ENCODE measurements at regions not wholly inside any gene's neighbourhood (a gene's known extent, or its start where the extent isn't known, plus 50 kb on each side); places are given as distances from the start of the nearest gene placed in this dataset.

GRCh38 chr6:44655412-44656342 lies 268.2 kb downstream of the CDC5L start:
- H3K36me3 ChIP-seq (replicated peaks in 1 of 2; ENCODE audit: control insufficient read depth in 1 of 2, insufficient read depth in 2 of 2, low read length in 1 of 2), result no peaks in the 10 kb centered on the region
- peak; percentile 79 for DNase-seq
- H3K27me3 ChIP-seq (ENCODE audit: insufficient read depth), result no peaks in the 10 kb centered on the region
- TF ChIP-seq POLR2AphosphoS5 (IDR thresholded peaks at IDR 0.05; ENCODE audit: low read depth, low read length), result no peak
- TF ChIP-seq IRF3 (IDR thresholded peaks at IDR 0.05; ENCODE audit: low read depth, low read length), result no peak
- peak; percentile 96 for TF ChIP-seq SMC3 (IDR thresholded peaks at IDR 0.05; ENCODE audit: low read depth, low read length)
- peak; percentile 95 for TF ChIP-seq RAD21 (IDR thresholded peaks at IDR 0.05; ENCODE audit: low read length)
- no peak for TF ChIP-seq FOSL2 (IDR thresholded peaks at IDR 0.05; ENCODE audit: borderline replicate concordance, low read depth)
- peak; percentile 96 for TF ChIP-seq CTCF (IDR thresholded peaks at IDR 0.05)
- ChIA-PET CTCF (interaction anchor here (0.6 to 4.8 kb wide), 91 partner anchors 9 to 1272 kb away, joined by 3 to 45 read pairs (median 4); partner anchors contain the start of gene SUPT3H), POLR2A (interaction anchor here (1.0 kb wide), 2 partner anchors 136 to 722 kb away, joined by 3 read pairs; partner anchors contain the start of gene SUPT3H)
- no peak overlapping the region for H3K27ac ChIP-seq (ENCODE audit: low read depth in 2 of 2, low read length in 1 of 2)
- H3K4me3 ChIP-seq (ENCODE audit: low read depth in 2 of 2, low read length in 1 of 2), result peak overlapping the region in 1 of 2 experiments; percentile 44; a peak in 1 of 4 replicates
- H2AFZ ChIP-seq (ENCODE audit: low read depth), result peak overlapping the region; percentile 70; the same call in 1 of the 2 replicates
- H3K9me3 ChIP-seq, result no peaks in the 10 kb centered on the region
- H4K20me1 ChIP-seq (ENCODE audit: insufficient read depth), result no peaks in the 10 kb centered on the region
- H3K9me2 ChIP-seq, result no peaks in the 10 kb centered on the region
- no peak overlapping the region for H3K4me2 ChIP-seq
- no peaks in the 10 kb centered on the region for H3K79me2 ChIP-seq (ENCODE audit: insufficient read depth)
- WGBS (ENCODE audit: low lambda C conversion rate), result 16% methylated on average over 18 of the region's 26 CpGs
- peaks cover 2 to 4% of the 10 kb centered on the region in 2 experiments; a peak in 3 of 4 replicates for H3K4me1 ChIP-seq (ENCODE audit: control insufficient read depth in 1 of 2, insufficient read depth in 2 of 2, low read depth in 1 of 2, low read length in 1 of 2)
- peaks cover 2% of the 10 kb centered on the region for H3F3A ChIP-seq (replicated peaks; ENCODE audit: insufficient read depth)
- H3K9ac ChIP-seq, result no peak overlapping the region

- no peak for TF ChIP-seq REST (IDR thresholded peaks at IDR 0.05; ENCODE audit: low read depth, low read length)
- TF ChIP-seq PBX3 (IDR thresholded peaks at IDR 0.05), result no peak
- no peak for TF ChIP-seq EZH2phosphoT487 (IDR thresholded peaks at IDR 0.05; ENCODE audit: borderline replicate concordance, low read depth)
- no peak for TF ChIP-seq YY1 (IDR thresholded peaks at IDR 0.05; ENCODE audit: low read depth)
- H3K9me3 ChIP-seq, result no peaks in the 10 kb centered on the region
- H3K36me3 ChIP-seq (replicated peaks in 1 of 2; ENCODE audit: control insufficient read depth in 1 of 2, insufficient read depth in 2 of 2, low read length in 1 of 2), result no peaks in the 10 kb centered on the region
- H3K4me1 ChIP-seq (ENCODE audit: control insufficient read depth in 1 of 2, insufficient read depth in 2 of 2, low read depth in 1 of 2, low read length in 1 of 2), result peaks cover 6 to 13% of the 10 kb centered on the region in 2 experiments
- H2AFZ ChIP-seq (ENCODE audit: low read depth), result no peak overlapping the region
- H3K9ac ChIP-seq, result no peak overlapping the region
- DNase-seq, result no peak
- POLR2A ChIA-PET, result no interaction called here
- no peaks in the 10 kb centered on the region for H3K27me3 ChIP-seq (ENCODE audit: insufficient read depth)
- CTCF ChIA-PET, result interaction anchor here (0.6 to 3.9 kb wide), 16 partner anchors 13 to 1271 kb away, joined by 3 to 45 read pairs (median 6); no protein-coding TSS in a partner anchor
- WGBS (ENCODE audit: low lambda C conversion rate), result 94% methylated on average over 6 of the region's 6 CpGs
- no peak overlapping the region for H3K4me3 ChIP-seq (ENCODE audit: low read depth in 2 of 2, low read length in 1 of 2)
- peaks cover 11% of the 10 kb centered on the region for H3F3A ChIP-seq (replicated peaks; ENCODE audit: insufficient read depth)
- H4K20me1 ChIP-seq (ENCODE audit: insufficient read depth), result no peaks in the 10 kb centered on the region
- no peaks in the 10 kb centered on the region for H3K79me2 ChIP-seq (ENCODE audit: insufficient read depth)
- H3K9me2 ChIP-seq, result no peaks in the 10 kb centered on the region
- no peak overlapping the region for H3K27ac ChIP-seq (ENCODE audit: low read depth in 2 of 2, low read length in 1 of 2)
- no peak overlapping the region for H3K4me2 ChIP-seq
Measured at GRCh38 chr6:44656691-44657090, 269.2 kb downstream of the CDC5L start.

Data from SK-N-SH (cell line).